Kidney (tissue), 13 donors: ENCODE measurements at regions not wholly inside any gene's neighbourhood (a gene's known extent, or its start where the extent isn't known, plus 50 kb on each side); places are given as distances from the start of the nearest gene placed in this dataset.

Experiments
- DNase-seq, 5 donors: peaks; one replicate each; pipeline ENCODE4 v3.0.0-alpha.2; 2013 to 2020
- FAIRE-seq: peaks from 2 replicates; lab custom pipeline; 2012; peaks lifted over from hg19 to GRCh38; lab: Jason Lieb, UNC
- H3K27ac ChIP-seq, 2 donors: one replicate each; pipeline ENCODE4 v1.7.0; 2013; ENCODE audit warnings: low read depth in 2 of 2, low read length in 2 of 2, inconsistent platforms in 1 of 2
- H3K27me3 ChIP-seq: one replicate; pipeline ENCODE4 v1.7.1; 2013; ENCODE audit warnings: low read length, inconsistent platforms; ENCODE audit not compliant: control insufficient read depth, insufficient read depth
- H3K36me3 ChIP-seq, 3 donors: one replicate each; pipeline versions ENCODE4 v1.7.0 to v1.7.1; 2013; ENCODE audit warnings: low read length in 3 of 3, control low read depth in 1 of 3, inconsistent platforms in 1 of 3; ENCODE audit not compliant: insufficient read depth in 3 of 3, control insufficient read depth in 2 of 3
- H3K4me1 ChIP-seq, 3 donors: one replicate each; pipeline versions ENCODE4 v1.7.0 to v1.7.1; 2013; ENCODE audit warnings: low read length in 3 of 3, inconsistent platforms in 1 of 3, low read depth in 1 of 3; ENCODE audit not compliant: control insufficient read depth in 2 of 3, insufficient read depth in 2 of 3
- H3K4me3 ChIP-seq, 3 donors: one replicate each; pipeline versions ENCODE4 v1.7.0 to v1.8.1; 2013; ENCODE audit warnings: low read length in 3 of 3, control low read depth in 1 of 3, inconsistent platforms in 1 of 3
- H3K9ac ChIP-seq, 3 donors: one replicate each; pipeline versions ENCODE4 v1.7.0 to v1.7.1; 2013; ENCODE audit warnings: low read length in 3 of 3, control low read depth in 1 of 3, inconsistent platforms in 1 of 3
- H3K9me3 ChIP-seq, 3 donors: one replicate each; pipeline versions ENCODE4 v1.7.0 to v1.7.1; 2013; ENCODE audit warnings: low read length in 3 of 3, control low read depth in 1 of 3, inconsistent platforms in 1 of 3; ENCODE audit not compliant: control insufficient read depth in 2 of 3, insufficient read depth in 1 of 3
- CTCF ChIP-seq: IDR thresholded peaks from 3 replicates; pipeline ENCODE4 v1.5.1; 2012; ENCODE audit warnings: mild to moderate bottlenecking, moderate library complexity, borderline replicate concordance; ENCODE audit not compliant: insufficient read depth; ENCODE audit errors: extremely low read depth
- intact Hi-C: fragments of 100-400 bp; cut with DNase I; formaldehyde crosslinking; loops from one replicate; pipeline ENCODE4 v1.11.1; 2022
- donor health status: control.
- donor health status: control.
- donor health status: control.
- donor health status: control.
- donor health status: control.
- donor health status: DM: yes; HTN: yes; CAD: no.
- donor health status: Normal renal cell carcinoma (clear cell type).

GRCh38 chr5:168219515-168220410, 71.7 kb upstream of the WWC1 start:
- peak; percentile 83 for FAIRE-seq
- H3K4me3 ChIP-seq: peak overlapping the region in 2 of 3 donors; percentile 29 to 36
- intact Hi-C loops: loop anchor here (10.0 kb wide), 1 partner anchor 495 kb away; no protein-coding TSS in a partner anchor
- peak in 4 of 5 donors; percentile 66 to 92 (median 83) for DNase-seq
- H3K27ac ChIP-seq: no peak overlapping the region
- H3K9ac ChIP-seq: no peak overlapping the region
- H3K27me3 ChIP-seq: no peaks in the 10 kb centered on the region
- peak; percentile 96 for TF ChIP-seq CTCF
- H3K9me3 ChIP-seq: no peaks in the 10 kb centered on the region
- H3K4me1 ChIP-seq: peaks cover 0 to 3% (median 0%) of the 10 kb centered on the region in 3 donors
- H3K36me3 ChIP-seq: no peaks in the 10 kb centered on the region

- no peak overlapping the region for H3K9ac ChIP-seq
- no peaks in the 10 kb centered on the region for H3K9me3 ChIP-seq
- no peak overlapping the region for H3K4me3 ChIP-seq
- DNase-seq (peak in 1 of 5 donors; percentile 21), FAIRE-seq (no peak)
- no peak for TF ChIP-seq CTCF
- no peak overlapping the region for H3K27ac ChIP-seq
- H3K36me3 ChIP-seq: no peaks in the 10 kb centered on the region
- intact Hi-C loops: no loop called here
- H3K27me3 ChIP-seq: no peaks in the 10 kb centered on the region
- H3K4me1 ChIP-seq: peaks cover 0 to 3% (median 0%) of the 10 kb centered on the region in 3 donors
These were observed 67.4 kb upstream of the WWC1 start for GRCh38 chr5:168224085-168224484.

- Histone ChIP-seq H3K4me3 (no peak overlapping the region), H3K27ac (no peak overlapping the region), H3K27me3 (no peaks in the 10 kb centered on the region), H3K9ac (no peak overlapping the region), H3K4me1 (no peaks in the 10 kb centered on the region), H3K36me3 (no peaks in the 10 kb centered on the region), H3K9me3 (no peaks in the 10 kb centered on the region)
- no peak for TF ChIP-seq CTCF
- intact Hi-C loops: no loop called here
- FAIRE-seq (no peak), DNase-seq (no peak)
These were observed 65.4 kb upstream of the WWC1 start for GRCh38 chr5:168226012-168226411.
